Dendritic cell treated with granulocyte-macrophage colony-stimulating factor and Interleukin-4, amounts not matched to agents 40 ng/mL and 50 ng/mL, for 4 days (primary cell): ENCODE measurements at regions not wholly inside any gene's neighbourhood (a gene's known extent, or its start where the extent isn't known, plus 50 kb on each side); places are given as distances from the start of the nearest gene placed in this dataset.
"Not testable (repeated sequence)": the region's sequence is repeated elsewhere in the genome, so short reads cannot be mapped to it uniquely, and the experiment has no call there.

Experiments used
- H3K27ac Mint-ChIP-seq: one replicate; pipeline ENCODE4 v1.8.0; 2022; ENCODE audit warnings: mild to moderate bottlenecking, mixed read lengths
- H3K27me3 Mint-ChIP-seq: one replicate; pipeline ENCODE4 v1.8.0; 2022; ENCODE audit warnings: mild to moderate bottlenecking, mixed read lengths
- H3K36me3 Mint-ChIP-seq: one replicate; pipeline ENCODE4 v1.8.0; 2022; ENCODE audit warnings: low read depth, mixed read lengths
- H3K4me1 Mint-ChIP-seq: one replicate; pipeline ENCODE4 v1.8.0; 2022; ENCODE audit warnings: low read depth, mixed read lengths
- H3K4me3 Mint-ChIP-seq: one replicate; pipeline ENCODE4 v1.8.0; 2022; ENCODE audit warnings: mild to moderate bottlenecking, moderate library complexity, mixed read lengths
- H3K9me3 Mint-ChIP-seq: one replicate; pipeline ENCODE4 v1.8.0; 2022; ENCODE audit warnings: mixed read lengths
- intact Hi-C: fragments of 100-400 bp; cut with micrococcal nuclease; formaldehyde crosslinking; loops from one replicate; pipeline ENCODE4 v1.15.0; 2022

GRCh38 chr18:5705393-5705792, 161.6 kb upstream of the EPB41L3 start:
- intact Hi-C loops, result no loop called here
- no peaks in the 10 kb centered on the region for H3K9me3 Mint-ChIP-seq
- H3K4me3 Mint-ChIP-seq, result no peak overlapping the region
- peaks cover 6% of the 10 kb centered on the region for H3K4me1 Mint-ChIP-seq
- no peaks in the 10 kb centered on the region for H3K36me3 Mint-ChIP-seq
- peaks cover 5% of the 10 kb centered on the region for H3K27me3 Mint-ChIP-seq
- H3K27ac Mint-ChIP-seq, result no peak overlapping the region

- intact Hi-C loops, result no loop called here
- Mint-ChIP-seq H3K27ac (no peak overlapping the region), H3K36me3 (no peaks in the 10 kb centered on the region), H3K9me3 (no peaks in the 10 kb centered on the region), H3K27me3 (peaks cover 5% of the 10 kb centered on the region), H3K4me3 (no peak overlapping the region), H3K4me1 (peaks cover 4% of the 10 kb centered on the region)
Observed at GRCh38 chr18:5704847-5705246, 161.1 kb upstream of the EPB41L3 start.

GRCh38 chr18:5702016-5702415, 158.2 kb upstream of the EPB41L3 start:
- intact Hi-C loops, H3K27me3 Mint-ChIP-seq, H3K36me3 Mint-ChIP-seq, H3K27ac Mint-ChIP-seq, H3K9me3 Mint-ChIP-seq, H3K4me3 Mint-ChIP-seq, H3K4me1 Mint-ChIP-seq: not testable (repeated sequence)

DNA sequence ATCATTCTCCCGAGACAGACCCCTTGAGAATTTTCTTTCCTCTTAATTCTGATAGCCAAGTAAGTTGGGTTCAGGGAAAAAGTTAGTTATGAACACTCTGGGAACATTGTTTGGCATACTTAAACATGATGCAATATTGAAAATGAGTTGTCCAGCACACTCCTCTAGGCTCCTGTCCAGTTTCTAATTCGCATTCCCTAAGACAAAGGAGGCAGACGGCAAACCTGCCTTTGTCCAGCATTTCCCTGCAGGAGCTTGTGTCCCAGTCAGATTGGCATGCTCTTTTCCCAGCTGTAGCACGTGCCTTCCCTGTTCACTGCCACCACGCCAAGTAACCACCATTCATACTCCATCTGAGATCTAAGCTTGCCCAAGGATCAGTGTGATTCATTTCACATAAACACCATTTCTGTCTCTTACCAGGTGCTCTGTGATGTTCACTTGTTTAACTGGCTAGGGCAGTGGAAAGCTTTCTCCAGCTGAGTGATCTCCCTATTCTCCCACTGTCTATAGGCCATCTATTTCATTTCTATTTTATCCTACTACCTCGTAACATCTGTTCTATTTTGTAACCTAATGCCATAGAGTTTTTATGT, 150.0 kb upstream of the EPB41L3 start:
- Mint-ChIP-seq H3K36me3 (no peaks in the 10 kb centered on the region), H3K4me3 (no peak overlapping the region), H3K27me3 (peaks cover 1% of the 10 kb centered on the region), H3K4me1 (no peaks in the 10 kb centered on the region), H3K9me3 (no peaks in the 10 kb centered on the region), H3K27ac (no peak overlapping the region)
- intact Hi-C loops, result no loop called here

- Mint-ChIP-seq H3K36me3 (no peaks in the 10 kb centered on the region), H3K9me3 (peaks cover 1% of the 10 kb centered on the region), H3K4me3 (no peak overlapping the region), H3K4me1 (no peaks in the 10 kb centered on the region), H3K27me3 (no peaks in the 10 kb centered on the region), H3K27ac (no peak overlapping the region)
- intact Hi-C loops, result no loop called here
Observed at GRCh38 chr18:5678779-5679406, 135.1 kb upstream of the EPB41L3 start.

DNA sequence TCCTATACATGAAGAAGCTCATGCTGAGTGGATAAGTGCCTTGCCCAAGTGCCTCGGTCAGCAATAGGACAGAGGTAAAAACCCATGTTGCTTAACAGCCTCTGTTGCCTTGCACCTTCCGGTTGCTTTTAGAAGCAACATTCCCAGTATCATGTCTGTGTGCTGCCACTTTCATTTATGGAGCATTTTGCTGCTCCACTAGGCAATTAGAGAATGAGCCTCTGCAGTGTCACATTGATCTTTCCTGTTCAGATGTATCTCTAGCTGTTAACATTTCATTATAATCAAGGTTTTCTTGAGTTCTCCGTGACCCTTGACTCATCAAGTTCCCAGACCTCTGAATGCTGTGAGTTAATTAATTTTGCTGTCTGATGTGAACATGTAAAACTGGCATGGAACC, 134.5 kb upstream of the EPB41L3 start:
- Mint-ChIP-seq H3K4me1 (no peaks in the 10 kb centered on the region), H3K27me3 (no peaks in the 10 kb centered on the region), H3K9me3 (no peaks in the 10 kb centered on the region), H3K36me3 (no peaks in the 10 kb centered on the region), H3K27ac (no peak overlapping the region), H3K4me3 (no peak overlapping the region)
- intact Hi-C loops, result no loop called here

DNA sequence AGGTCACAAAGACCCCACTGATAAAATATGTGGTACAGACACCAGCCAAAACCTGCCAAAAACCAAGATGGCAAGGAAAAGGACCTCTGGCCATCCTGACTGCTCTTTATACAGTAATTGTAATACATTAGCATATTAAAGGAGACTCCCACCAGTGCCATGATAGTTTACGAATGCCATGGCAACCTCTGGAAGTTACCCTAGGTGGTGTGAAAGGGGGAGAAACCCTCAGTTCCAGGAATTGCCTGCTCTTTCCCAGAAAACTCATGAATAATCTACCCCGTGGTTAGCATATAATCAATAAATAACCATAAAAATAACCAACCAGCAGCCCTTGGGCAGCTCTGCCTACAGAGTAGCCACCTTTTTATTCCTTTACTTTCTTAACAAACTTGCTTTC, 129.8 kb upstream of the EPB41L3 start:
- Mint-ChIP-seq H3K27me3 (no peaks in the 10 kb centered on the region), H3K27ac (no peak overlapping the region), H3K4me3 (no peak overlapping the region), H3K9me3 (no peaks in the 10 kb centered on the region), H3K36me3 (no peaks in the 10 kb centered on the region), H3K4me1 (no peaks in the 10 kb centered on the region)
- intact Hi-C loops, result no loop called here

GRCh38 chr18:5669585-5669984, 125.8 kb upstream of the EPB41L3 start:
- Mint-ChIP-seq H3K4me3 (no peak overlapping the region), H3K4me1 (no peaks in the 10 kb centered on the region), H3K27me3 (no peaks in the 10 kb centered on the region), H3K9me3 (no peaks in the 10 kb centered on the region), H3K36me3 (no peaks in the 10 kb centered on the region), H3K27ac (no peak overlapping the region)
- intact Hi-C loops, result no loop called here

GRCh38 chr18:5668087-5668715, 124.4 kb upstream of the EPB41L3 start:
- Mint-ChIP-seq H3K36me3 (no peaks in the 10 kb centered on the region), H3K9me3 (no peaks in the 10 kb centered on the region), H3K27me3 (no peaks in the 10 kb centered on the region), H3K27ac (no peak overlapping the region), H3K4me1 (no peaks in the 10 kb centered on the region), H3K4me3 (no peak overlapping the region)
- intact Hi-C loops, result no loop called here

DNA sequence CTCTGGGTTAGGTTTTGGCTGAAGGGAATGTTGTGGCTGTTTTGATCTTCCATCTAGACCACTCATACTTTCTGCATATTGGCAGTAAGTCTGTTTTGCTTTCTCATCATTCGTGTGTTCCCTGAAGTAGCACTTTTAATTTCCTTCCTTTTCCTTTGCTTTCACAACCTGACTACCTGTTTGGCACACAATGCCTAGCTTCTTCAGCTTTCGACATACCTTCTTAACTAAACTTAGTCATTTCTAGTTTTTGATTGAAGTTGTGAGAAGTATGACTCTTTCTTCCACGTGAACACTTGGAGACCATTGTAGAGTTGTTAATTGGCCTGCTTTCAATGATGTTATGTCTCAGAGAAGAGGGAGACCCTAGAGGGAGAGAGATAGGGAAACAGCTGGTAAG, 123.6 kb upstream of the EPB41L3 start:
- Mint-ChIP-seq H3K27ac (no peak overlapping the region), H3K4me1 (no peaks in the 10 kb centered on the region), H3K4me3 (no peak overlapping the region), H3K36me3 (no peaks in the 10 kb centered on the region), H3K27me3 (no peaks in the 10 kb centered on the region), H3K9me3 (no peaks in the 10 kb centered on the region)
- intact Hi-C loops, result no loop called here

DNA sequence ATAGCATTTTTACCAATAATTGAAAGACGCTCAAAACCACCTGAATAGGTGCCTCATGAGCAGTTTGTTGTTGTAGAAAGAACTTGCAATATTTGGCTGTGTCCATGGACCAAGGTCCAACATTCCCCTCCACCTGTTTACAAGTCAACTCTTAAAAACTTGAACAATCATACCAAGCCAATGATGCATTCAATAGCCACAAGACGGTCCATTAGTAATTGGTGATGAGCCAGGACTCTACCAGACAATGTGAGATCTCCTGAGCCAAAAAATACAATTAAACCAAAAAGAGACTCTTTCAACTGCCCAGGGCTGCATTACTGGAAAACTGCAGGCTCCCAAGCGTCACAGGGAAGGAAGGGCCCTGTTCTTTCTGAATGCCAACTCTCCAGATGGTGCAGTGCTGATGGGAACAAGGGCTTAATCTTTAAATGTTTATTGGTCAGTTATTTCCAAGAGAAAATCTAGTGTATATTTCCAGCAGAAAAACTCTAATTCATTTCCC, 118.8 kb upstream of the EPB41L3 start:
- H3K36me3 Mint-ChIP-seq, result no peaks in the 10 kb centered on the region
- H3K27ac Mint-ChIP-seq, result no peak overlapping the region
- H3K4me3 Mint-ChIP-seq, result no peak overlapping the region
- intact Hi-C loops, result no loop called here
- no peaks in the 10 kb centered on the region for H3K9me3 Mint-ChIP-seq
- no peaks in the 10 kb centered on the region for H3K27me3 Mint-ChIP-seq
- no peaks in the 10 kb centered on the region for H3K4me1 Mint-ChIP-seq

DNA sequence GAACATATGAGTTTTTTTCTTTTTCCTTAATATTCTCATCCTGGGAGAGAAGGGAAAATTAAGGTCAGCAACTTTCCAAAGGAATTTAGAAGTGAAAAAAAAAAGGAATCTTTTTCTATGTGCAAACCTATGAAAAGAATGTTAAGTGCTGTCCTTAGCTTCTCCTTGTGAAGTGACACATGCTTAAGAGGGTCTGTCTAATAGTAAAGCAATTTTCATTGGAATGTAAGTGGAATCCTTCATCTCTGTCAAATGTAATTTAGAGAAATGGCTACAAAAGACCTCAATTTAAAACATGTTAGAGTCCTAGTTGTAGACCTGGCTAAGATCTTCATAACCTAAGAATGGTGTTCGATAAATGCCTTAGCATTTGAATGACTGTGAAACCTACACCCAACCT, 117.4 kb upstream of the EPB41L3 start:
- H3K27me3 Mint-ChIP-seq, result no peaks in the 10 kb centered on the region
- H3K9me3 Mint-ChIP-seq, result no peaks in the 10 kb centered on the region
- H3K4me3 Mint-ChIP-seq, result no peak overlapping the region
- H3K36me3 Mint-ChIP-seq, result no peaks in the 10 kb centered on the region
- no peak overlapping the region for H3K27ac Mint-ChIP-seq
- H3K4me1 Mint-ChIP-seq, result no peaks in the 10 kb centered on the region
- intact Hi-C loops, result no loop called here

DNA sequence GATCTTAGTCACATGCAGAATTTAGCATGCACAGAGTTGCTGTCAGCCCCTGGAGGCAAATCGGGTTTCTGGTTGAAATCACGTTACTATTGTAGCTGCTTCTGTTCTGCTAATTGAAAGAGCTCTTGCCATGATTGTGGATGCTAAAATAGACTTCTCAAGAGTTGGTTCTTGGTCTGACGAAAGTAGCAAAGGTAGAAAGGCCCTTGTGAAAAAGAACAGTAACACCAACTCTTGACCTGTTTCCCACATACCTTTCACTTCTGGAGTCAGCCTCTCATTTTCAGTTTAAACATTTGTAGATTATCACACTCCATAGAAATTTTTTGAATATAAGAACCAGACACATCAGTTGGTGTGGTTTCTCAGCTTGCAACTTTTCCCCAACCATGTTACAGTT, 110.0 kb upstream of the EPB41L3 start:
- Mint-ChIP-seq H3K27me3 (no peaks in the 10 kb centered on the region), H3K4me1 (no peaks in the 10 kb centered on the region), H3K27ac (no peak overlapping the region), H3K4me3 (no peak overlapping the region), H3K36me3 (no peaks in the 10 kb centered on the region), H3K9me3 (no peaks in the 10 kb centered on the region)
- intact Hi-C loops, result no loop called here

GRCh38 chr18:5651736-5652135, 107.9 kb upstream of the EPB41L3 start:
- no peaks in the 10 kb centered on the region for H3K36me3 Mint-ChIP-seq

More at GRCh38 chr18:5651736-5652135, 107.9 kb upstream of the EPB41L3 start:
- no peaks in the 10 kb centered on the region for H3K9me3 Mint-ChIP-seq
- H3K27ac Mint-ChIP-seq, result no peak overlapping the region
- no peaks in the 10 kb centered on the region for H3K4me1 Mint-ChIP-seq
- intact Hi-C loops, result no loop called here
- H3K27me3 Mint-ChIP-seq, result peaks cover 3% of the 10 kb centered on the region
- H3K4me3 Mint-ChIP-seq, result no peak overlapping the region
